NCI-H2196 (cell line): ENCODE measurements at regions not wholly inside any gene's neighbourhood (a gene's known extent, or its start where the extent isn't known, plus 50 kb on each side); places are given as distances from the start of the nearest gene placed in this dataset.

Experiments
- DNase-seq: peaks from one replicate; lab custom pipeline; 2025; ENCODE audit not compliant: unreplicated experiment; lab: John Stamatoyannopoulos, UW

DNA sequence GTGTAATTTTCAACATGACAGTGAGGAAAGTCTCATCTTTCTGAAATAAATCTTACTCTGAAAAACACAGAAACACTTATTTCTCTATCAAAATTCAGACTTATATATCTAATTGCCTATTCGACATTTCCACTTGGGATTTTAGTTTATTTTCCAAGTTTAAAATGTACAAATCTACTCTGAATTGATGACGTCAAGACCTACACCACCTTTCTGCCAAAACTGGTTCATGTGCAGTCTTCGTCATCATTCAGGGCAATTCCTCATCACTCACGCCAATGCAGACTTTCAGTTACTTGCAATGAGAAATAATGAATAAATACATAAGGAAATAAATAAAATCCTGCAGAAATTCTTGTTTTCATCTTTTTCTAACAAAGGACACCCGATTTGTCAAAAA is 843.8 kb downstream of the C12orf50 start:
- DNase-seq = no peak

GRCh38 chr12:87182696-87183233 is 846.4 kb downstream of the C12orf50 start:
- no peak for DNase-seq

DNA sequence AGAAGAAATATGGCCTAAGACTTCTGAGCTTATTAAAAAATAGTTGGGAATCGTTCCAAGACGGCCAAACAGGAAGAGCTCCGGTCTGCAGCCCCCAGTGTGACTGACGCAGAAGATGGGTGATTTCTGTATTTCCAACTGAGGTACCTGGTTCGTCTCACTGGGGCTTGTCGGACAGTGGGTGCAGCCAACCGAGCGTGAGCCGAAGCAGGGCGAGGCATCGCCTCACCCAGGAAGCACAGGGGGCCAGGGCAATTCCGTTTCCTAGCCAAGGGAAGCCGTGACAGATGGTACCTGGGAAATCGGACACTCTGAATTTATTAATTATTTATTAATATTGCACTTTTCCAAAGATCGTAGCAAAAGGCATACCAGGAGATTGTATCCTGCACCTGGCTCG is 857.8 kb downstream of the C12orf50 start:
- DNase-seq = no peak

- DNase-seq = no peak
Measured at GRCh38 chr12:87169010-87169409, 860.2 kb downstream of the C12orf50 start.

- DNase-seq = no peak
Measured at GRCh38 chr12:87165733-87166375, 863.3 kb downstream of the C12orf50 start.

DNA sequence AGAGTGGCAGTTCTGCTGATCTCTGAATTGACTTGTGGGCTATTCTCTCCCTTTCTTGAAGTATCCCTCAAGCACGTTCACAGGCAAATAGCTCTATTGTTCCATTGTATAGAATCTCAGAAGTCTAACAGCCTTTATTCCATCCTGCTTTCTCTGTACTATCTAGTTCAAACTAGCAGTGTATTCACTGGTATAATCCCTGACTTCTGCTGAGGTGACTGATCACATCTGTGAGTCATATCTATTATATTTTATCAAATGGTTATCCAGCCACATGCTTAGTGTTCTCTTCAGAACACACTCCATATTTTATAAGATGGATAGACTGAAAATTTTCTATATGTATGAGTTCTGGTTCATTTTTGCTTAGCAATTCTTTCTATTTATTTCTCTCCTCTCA is 866.1 kb downstream of the C12orf50 start:
- DNase-seq = no peak

DNA sequence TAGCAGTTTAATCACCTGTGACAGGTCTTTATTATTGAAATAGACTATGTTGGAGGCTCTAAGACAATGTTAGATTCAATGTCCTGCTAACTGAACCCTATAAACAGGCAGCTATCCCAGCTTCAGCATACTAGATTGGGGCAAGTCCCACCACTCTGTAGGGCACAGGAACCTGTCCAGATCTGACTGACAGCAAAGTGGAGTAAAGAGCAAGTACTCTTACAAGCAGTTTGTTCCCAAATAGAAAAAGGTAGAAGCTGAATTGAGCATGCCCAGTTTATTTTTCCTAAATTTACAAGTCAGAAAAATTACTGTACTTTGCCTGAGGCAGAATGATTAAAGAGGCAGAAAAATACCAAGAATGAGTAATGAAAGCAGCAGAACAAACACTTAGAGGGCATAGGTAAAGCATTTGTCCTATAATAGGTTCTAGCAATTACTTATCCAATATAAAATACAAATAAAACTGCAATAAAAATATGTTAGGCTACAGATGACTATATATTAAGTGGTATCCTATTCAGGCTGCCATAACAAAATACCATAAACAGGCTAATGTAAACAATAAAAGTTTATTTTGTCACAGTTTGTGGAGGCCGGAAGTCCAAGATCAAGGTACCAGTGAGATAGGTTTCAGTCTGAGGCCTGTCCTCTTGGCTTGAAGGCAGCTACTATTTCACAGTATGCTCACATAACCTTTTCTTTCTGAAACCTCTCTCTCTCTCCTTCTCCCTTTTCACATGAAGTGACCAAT is 868.2 kb downstream of the C12orf50 start:
- DNase-seq = no peak

GRCh38 chr12:87157791-87158190 is 871.4 kb downstream of the C12orf50 start:
- DNase-seq = no peak

DNA sequence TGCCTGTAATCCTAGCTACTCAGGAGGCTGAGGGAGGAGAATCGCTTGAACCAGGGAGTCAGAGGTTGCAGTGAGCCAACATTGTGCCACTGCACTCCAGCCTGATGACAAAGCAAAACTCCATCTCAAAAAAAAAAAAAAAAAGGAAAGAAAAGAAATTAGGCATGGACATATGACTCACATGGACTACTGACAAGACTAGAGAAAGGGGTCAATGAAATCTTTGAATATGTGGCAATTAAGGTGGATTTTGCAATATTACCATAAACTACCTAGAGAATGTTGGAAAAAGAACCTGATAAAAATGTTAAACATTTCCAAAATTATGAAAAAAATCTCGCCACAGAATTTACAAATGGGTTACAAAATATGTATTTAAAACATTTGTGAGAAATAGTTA is 873.6 kb downstream of the C12orf50 start:
- no peak for DNase-seq

DNA sequence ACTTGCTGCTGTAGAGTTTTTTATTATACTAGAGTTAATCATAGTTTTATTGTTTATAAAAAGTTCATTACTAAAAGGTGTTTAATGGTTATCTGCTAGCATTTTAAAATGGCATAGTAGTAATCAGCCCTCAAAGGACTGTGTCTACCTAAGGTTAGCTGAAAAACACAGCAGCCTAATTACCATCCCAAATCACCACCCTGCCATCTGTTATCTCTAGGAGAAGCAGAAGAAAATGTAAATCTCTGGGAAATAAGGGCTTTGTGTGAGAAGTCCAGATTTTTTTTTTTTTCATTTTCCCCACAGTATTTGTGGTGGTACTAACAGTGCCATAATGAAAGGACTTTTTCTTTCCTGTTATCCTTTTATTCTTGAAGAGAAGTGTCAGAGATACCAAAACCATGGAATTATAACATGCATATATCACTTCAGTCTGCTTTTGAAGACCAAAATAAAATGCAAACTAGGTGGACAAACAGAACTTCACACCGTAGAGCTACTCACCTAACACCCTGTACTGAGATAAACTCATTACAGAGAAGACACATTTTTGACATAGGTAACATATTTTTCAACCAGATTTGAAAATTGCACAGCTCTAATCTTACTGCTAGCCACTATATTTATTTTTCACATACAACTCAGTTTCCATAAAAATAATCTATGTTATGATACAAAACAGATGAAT is 876.2 kb downstream of the C12orf50 start:
- no peak for DNase-seq

- no peak for DNase-seq
Measured at GRCh38 chr12:87152075-87152474, 877.1 kb downstream of the C12orf50 start.

DNA sequence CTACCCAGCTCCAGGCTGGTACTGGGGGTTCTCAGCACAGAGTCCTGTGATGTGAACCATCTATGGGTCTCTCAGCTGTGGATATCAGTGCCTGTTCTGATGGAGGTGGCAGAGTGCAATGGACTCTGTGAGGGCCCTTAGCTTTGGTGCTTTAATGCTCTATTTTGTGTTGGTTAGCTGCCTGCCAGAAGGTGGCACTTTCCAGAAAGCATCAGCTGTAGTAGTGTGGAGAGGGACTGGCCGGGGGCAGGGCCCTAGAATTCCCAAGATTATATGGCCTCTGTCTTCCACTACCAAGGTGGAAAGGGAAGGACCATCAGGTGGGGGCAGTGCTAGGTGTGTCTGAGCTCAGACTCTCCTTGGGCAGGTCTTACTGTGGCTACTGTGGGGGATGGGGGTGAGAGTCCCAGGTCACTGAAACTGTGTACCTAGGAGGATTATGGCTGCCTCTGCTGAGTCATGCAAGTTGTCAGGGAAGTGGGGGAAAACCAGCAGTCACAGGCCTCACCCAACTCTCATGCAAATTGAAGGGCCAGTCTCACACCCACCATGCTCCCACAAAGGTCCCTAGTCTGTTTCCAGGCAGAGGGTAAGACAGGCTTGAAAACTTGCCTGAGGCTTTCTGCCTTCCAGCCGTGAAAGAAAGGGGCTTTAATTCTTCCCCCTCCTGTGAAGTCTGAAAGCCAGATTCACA is 878.1 kb downstream of the C12orf50 start:
- no peak for DNase-seq

- DNase-seq = no peak
Measured at GRCh38 chr12:87142342-87142741, 886.2 kb upstream of the MGAT4C start.

- no peak for DNase-seq
Measured at GRCh38 chr12:87141091-87141490, 884.9 kb upstream of the MGAT4C start.

- DNase-seq = no peak
Measured at GRCh38 chr12:87140262-87140661, 884.1 kb upstream of the MGAT4C start.

GRCh38 chr12:87137220-87137619 is 881.0 kb upstream of the MGAT4C start:
- DNase-seq = no peak

- DNase-seq = no peak
Measured at GRCh38 chr12:87136330-87136976, 880.3 kb upstream of the MGAT4C start.

- no peak for DNase-seq
Measured at GRCh38 chr12:87127272-87127671, 871.1 kb upstream of the MGAT4C start.

DNA sequence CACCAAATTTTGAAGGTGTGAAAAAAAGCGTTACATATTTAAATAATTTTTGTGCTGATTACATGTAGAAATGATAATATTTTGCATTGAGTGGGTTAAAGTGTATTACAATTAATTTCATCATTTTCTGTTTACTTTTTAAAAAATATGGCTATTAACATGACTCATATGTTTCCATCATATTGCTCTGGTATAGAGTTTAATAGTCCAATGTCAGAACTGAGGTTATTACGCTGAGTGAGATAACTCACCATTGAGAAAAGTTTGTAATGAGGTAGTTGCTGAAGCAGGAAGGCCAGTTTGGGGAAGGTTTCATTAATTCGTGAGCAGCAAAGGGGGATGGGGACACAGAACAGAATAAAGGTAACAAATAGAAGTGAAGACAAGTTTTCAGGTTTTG is 865.7 kb upstream of the MGAT4C start:
- DNase-seq = no peak

GRCh38 chr12:87120440-87120839 is 864.2 kb upstream of the MGAT4C start:
- no peak for DNase-seq

GRCh38 chr12:87119713-87120112 is 863.5 kb upstream of the MGAT4C start:
- DNase-seq = no peak
